HG03025 (cell line): ENCODE measurements at regions not wholly inside any gene's neighbourhood (a gene's known extent, or its start where the extent isn't known, plus 50 kb on each side); places are given as distances from the start of the nearest gene placed in this dataset.
"Not testable (repeated sequence)": the region's sequence is repeated elsewhere in the genome, so short reads cannot be mapped to it uniquely, and the experiment has no call there.

Experiments used
- ATAC-seq: cut with Tn5 transposase; IDR thresholded peaks from one replicate; pipeline ENCODE4 v1.9.1; 2021; ENCODE audit warnings: mild to moderate bottlenecking, moderate library complexity; ENCODE audit not compliant: unreplicated experiment, low FRiP score

DNA sequence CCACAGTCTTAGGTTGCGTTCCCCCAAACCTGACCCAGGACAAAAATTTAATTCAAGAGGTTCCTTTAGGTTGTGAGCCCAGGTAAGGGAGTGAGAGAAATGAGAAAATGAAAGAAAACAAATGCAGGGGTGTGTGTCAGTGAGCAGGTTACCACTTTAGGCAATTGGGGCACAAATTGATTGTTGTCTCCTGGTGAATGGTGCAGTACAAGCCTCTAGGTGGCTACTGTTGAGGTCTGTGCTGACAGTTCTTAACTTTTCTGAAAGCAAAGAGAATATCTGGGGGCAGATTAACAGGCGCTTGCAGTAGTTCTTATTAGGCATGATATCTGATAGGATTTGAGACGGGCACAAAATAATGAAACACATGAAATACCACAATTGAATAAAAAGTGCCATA lies 894.6 kb downstream of the FAM181B start:
- ATAC-seq = no peak

DNA sequence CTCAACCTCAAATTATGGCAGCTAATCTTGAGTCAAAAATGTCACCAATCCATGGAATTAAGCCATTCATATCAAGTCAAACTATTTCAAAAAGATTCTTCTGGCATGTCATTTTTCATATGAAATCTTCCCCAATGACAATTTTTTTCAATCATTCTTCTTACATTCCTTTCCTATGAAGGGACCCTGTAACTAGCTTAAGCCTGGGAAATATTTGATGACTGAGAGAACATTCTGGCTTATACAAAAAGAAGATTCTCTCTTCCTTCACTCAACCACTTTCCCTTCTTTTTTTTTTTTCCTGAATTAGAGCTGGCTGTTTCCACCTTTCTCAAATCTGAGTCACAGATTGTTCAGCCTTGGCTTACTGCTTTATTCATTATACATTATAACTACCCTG lies 903.7 kb downstream of the FAM181B start:
- ATAC-seq = no peak

DNA sequence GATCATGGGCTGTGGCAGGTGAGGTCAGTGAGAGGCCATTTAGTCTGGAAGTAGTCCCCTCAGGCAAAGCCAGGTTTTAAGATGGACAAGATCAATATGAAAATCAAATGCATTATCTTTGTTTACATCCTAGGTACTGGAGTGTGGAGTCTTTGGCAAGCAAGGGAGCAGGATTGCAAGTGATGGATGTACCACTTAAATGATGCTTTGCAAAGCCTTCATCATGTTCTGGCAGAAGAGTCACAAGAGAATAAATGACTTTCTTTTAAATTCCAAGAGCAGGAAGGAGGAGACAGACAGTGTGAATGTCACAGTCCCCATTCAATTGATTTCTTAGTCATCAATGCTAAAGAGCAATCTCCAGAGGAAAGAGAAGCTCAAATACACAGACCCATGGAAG lies 908.3 kb downstream of the FAM181B start:
- ATAC-seq = no peak

DNA sequence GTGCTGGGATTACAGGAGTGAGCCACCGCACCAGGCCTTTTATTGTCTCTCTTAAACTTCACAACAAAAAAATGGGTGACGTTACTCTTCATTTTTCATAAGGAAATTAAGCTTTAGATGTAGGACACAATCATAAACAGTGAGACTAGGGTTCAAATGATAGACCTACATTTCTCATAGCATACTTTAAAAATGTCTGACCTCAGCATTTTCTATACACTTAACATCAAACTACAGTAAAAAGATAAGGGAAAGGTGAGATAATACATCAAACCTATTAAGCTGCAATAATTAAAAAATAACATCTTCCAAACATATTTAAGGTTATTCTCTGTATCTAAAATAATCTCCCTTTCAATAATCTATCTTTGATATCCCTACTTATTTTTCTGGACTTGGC lies 914.2 kb downstream of the FAM181B start:
- ATAC-seq = no peak

DNA sequence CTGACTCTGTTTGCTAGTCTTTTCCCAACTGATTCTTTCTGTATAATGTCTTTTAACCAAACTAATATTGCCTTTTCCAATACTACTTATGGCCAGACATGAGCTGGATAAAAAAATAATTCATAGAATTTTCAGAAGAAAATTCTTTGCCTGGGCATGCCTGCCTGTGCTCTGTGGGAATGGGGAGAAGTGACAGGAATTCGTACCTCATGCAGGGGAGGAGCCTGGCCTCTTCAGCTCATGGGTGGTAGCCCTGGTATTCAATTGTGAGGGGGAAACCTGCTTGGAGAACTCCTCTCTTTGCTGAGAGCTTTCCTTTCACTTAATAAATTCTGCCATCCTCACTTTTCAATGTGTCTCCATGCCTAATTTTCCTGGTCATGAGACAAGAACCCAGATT lies 928.8 kb downstream of the FAM181B start:
- ATAC-seq = no peak

DNA sequence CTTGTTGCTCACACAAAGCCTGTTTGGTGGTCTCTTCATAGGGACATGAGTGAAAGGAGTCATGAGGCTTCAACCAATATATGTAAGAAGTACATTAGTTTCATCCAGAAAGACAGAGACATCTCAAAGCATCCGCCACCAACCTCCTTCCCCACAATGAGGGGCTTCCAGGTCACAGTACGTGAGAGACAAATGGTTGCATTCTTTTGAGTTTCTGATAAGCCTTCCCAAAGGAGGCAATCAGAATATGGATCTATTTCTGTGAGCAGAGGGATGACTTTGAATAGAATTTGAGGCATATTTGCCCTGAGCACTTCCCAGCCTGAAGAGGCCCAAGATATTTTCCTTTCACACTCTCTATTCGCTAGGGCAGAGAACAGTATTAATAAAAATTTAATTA lies 931.1 kb downstream of the FAM181B start:
- ATAC-seq = no peak

DNA sequence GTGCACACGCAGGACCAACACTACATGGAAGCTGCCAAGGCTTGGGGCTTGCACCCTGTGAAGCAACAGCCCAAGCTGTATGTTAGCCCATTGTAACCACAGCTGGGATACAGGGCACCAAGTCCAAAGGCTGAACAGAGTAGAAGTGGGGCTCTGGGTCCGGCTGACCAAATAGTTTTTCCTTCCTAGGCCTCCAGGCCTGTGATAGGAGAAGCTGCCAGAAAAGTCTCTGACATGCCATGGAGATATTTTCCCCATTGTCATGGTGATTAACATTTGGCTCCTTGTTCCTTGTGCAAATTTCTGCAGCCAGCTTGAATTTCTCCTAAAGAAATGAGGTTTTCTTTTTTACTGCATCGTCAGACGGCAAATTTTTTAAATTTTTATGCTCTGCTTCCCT lies 941.2 kb downstream of the FAM181B start:
- ATAC-seq = no peak

DNA sequence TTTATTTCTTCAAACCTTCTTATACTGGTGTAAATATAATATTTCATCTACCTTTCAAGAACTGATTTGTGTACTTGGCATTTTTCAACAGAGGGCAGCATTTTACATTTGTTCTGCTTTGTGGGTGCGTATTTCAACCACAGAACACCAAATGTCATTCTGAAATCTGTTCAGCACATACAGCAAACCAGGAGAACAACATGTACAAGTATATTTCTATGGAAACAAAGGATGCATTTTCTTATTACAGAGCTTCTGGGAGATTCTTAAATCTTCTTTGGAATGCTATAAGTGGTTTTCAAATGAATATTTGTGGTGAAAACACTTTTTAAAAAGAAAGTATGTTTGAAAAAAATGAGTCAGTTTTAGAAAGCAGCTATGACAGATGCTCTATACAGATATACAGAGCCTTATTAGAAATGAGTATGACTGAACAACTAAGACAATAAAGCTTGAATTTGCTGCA lies 946.0 kb downstream of the FAM181B start:
- no peak for ATAC-seq

DNA sequence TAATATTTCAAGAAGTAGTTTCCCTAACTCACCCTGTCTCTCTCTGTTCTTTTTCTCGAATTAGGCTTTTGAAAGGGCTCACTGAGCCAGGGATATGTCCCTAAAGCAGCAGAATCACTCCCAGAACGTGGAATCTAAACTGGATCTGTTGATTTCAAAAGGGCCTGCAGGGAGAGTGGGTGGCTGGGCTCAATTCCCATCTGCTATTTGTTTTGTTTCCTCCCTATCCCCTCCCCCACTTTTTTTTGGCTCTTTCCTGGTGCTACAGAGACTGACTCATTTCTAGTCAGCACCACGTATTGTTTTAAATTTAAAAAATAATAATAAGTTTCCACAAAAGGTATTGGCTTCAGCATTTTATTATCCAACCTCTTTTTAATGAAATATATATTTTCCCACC lies 961.5 kb downstream of the FAM181B start:
- no peak for ATAC-seq

DNA sequence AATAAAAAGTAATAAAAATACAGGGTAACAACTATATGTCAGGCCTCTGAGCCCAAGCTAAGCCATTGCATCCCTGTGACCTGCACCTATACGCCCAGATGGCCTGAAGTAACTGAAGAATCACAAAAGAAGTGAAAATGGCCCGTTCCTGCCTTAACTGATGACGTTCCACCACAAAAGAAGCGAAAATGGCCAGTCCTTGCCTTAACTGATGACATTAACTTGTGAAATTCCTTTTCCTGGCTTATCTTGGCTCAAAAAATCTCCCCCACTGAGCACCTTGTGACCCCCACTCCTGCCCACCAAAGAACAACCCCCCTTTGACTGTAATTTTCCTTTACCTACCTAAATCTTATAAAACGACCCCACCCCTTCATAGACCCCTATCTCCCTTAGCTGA lies 963.8 kb downstream of the FAM181B start:
- ATAC-seq = not testable (repeated sequence)

DNA sequence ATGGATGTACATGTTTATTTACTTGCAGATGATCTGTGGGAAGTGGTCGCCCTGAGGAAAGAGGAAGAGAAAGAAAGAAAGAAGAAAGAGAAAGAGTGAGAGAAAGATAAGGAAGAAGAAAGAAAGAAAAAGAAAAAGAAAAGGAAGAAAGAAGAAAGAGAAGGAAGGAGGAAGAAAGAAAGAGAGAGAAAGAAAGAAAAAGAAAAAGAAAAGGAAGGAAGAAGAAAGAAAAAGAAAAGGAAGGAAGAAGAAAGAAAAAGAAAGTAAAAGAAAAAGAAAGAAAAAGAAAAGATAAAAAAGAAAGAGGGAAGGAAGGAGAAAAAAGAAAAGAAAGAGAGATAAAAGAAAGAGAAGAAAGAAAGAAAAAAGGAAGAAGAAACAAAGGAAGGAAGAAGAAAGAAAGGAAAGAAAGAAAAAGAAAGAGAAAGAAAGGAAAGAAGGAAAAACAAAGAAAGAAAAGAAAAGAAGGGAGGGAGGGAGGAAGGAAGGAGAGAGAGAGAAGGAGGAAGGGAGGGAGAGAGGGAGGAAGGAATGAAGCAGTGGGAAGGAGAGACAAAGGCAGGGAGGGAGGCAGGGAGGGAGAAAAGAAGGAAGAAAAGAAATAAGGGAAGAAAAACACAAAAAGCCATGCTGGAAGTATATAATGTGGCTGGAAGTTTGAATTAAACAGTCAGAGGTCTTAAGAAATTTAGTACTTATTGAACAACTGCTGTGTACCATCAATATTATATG lies 976.6 kb downstream of the FAM181B start:
- no peak for ATAC-seq

DNA sequence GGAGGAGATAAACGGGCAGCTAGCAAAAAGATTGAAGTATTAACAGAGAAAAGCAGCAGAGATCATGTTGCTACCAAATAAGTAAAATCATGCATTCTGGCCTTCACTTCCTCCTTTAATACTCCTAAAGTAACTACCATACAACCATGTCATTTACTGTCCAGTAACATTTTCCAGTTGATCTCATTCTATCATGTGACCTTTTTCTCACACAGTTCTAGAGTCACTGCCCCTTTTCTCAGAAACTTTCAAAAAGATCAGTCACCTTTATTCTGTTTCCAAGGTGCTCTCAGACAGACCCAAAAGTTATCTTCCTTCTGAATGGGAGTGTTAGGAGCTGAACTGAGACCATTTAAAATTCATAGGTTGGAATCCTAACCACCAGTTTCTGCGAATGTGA lies 984.4 kb downstream of the FAM181B start:
- no peak for ATAC-seq

DNA sequence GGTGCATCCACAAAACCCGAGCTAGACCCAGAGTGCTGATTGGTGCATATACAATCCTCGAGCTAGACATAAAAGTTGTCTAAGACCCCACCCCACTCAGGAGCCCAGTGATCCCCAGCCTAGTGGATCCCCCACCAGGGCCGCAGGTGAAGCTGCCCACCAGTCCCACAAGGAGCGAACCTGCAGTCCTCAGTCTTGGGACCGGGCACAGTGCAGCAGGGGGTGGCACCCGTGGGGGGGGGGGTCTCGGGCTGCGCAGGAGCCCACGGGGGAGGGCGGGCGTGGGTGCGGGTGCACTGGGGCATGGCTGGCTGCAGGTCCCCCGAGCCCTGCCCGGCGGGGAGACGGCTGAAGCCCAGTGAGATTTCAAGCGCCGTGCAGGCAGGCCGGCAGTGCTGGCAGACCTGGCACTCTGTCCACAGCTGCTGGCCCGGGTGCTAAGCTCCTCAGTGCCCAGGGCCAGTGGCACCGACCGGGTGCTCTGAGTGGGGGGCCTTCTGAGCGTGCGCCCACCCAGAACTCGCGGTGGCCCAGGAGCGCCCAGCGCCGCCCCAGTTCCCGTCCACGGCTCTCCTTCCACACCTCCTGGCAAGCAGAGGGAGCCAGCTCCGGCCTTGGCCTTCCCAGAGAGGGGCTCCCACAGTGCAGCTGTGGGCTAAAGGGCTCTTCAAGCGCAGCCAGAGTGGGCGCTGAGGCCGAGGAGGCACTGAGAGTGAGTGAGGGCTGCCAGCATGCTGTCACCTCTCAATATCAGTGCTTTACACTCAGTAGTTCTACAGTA lies 989.1 kb downstream of the FAM181B start:
- no peak for ATAC-seq

DNA sequence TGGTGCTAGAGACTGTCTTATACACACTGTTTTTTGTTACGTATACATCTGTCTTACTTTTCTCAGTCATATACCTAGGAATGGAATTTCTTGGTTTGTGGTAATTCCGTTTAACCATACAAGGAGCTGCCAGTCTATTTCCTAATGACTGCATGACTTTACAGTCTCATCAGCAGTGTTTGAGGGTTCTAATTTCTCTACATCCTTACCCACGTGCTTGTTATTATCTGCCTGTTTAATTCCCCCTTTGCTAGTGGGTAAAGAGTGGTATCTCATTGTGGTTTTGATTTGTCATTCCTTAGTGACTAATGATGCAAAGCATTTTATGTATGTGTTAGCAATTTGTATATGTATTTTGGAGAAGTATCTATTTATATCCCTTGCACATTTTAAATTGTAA lies 1008.0 kb downstream of the FAM181B start:
- no peak for ATAC-seq

DNA sequence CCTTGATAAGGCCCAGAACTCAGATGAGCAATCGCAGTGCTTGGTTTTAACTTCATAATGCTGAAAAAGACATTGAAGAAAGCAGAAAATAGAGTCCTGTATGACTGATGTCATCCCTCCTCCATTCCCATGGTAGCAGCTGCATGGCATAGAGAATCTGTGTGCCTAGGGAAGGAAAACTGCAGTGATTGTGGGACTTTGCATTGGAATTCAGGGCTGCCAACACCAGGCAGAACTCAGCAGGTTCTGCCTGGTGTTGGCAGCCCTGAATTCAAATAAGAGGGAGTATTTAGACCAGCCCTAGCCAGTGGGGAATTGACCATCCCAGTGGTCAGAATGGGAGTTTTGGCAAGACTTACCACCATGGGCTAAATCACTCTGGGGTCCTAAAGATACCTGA lies 1016.0 kb downstream of the FAM181B start:
- ATAC-seq = no peak

DNA sequence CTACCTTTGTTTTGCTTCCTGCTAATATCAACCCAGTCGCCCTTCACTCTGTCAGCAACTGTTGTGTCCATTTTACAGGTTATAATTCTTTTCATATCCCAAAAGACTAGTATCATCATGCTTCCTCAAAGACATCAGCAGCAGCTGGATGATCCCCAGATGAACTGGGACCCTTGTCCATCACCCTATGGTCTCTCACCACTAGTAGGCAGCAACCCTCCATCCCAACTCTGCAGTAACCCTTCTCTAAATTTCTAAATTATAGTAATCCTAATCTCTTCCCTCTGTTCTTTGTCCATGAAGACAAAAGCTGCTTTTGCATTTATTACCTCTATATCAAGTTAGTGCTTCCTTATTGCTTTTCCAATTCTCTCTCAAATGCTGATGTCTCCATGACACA lies 1025.8 kb downstream of the FAM181B start:
- ATAC-seq = no peak

DNA sequence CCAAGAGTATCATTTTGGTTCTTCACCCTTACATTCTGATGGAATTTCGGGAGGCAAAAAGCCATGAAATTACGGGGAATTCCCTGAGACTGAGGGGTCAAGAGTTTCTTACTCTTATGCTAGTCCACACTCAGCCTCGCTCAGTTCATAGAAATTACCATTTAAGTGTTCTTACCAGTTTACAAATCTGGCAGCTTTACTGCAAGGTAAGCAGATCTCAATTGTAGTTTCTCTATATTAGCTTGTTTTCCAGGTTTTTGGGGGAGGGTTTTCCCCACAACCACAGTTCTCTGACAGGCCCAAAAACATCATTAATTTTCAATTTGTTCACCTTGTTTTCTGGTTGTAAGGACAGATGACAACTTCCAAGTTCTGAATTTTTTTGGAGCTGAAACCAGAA lies 1028.4 kb downstream of the FAM181B start:
- no peak for ATAC-seq

DNA sequence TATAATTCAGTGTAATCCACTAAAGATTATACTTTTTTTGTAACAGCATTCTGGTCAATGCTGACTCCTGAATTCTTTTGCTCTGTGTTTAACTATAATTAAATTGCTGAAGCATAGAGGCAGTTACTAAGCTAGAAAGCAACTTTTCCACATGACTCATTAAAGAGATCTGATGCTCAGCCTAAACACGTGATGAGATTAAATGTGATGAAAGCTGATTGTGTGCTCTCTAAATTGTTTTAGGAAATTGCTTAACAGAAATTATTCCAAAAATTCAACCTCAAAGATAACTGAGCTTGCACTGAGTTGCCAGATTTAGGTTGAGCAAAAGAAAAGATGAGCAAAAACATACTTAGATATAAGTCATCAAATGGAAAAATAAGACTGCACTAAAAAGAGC lies 1033.6 kb downstream of the FAM181B start:
- ATAC-seq = no peak

DNA sequence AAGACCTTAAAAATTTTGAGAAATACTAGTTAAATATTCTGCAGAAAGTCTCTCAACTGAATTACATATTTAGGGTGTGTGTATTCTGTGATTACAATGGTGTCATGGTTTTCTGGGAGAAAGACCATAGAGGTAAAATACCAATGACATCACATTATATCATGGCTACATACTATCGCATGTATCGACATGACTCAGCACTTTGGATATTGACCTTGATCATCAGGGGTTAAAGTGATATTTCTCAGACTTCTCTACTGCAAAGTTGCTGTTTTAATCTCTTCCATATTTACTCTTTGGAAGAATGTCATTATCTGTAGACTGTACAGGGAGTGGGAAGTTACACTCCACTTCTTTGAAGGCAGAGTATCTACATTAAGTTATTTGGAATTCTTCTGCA lies 1046.6 kb downstream of the FAM181B start:
- ATAC-seq = no peak

DNA sequence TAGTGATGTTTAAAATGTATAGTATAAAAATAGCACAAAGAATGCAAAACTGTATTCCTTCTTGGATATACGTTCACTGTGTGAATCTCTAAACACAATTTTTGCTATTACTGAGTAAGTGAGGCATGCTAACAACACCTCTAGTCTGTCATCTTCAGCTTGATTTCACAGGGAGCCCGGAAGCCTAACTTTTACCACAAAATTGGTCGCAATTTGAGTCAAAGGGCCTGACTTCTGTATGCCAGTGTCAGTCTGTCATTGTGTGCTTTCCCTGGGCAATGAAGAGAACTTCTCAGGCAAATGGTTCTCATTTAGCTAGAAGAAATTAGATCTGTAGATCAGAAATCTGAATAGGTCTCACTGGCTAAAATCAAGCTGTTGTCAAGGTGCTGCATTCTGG lies 1059.5 kb downstream of the FAM181B start:
- ATAC-seq = no peak

DNA sequence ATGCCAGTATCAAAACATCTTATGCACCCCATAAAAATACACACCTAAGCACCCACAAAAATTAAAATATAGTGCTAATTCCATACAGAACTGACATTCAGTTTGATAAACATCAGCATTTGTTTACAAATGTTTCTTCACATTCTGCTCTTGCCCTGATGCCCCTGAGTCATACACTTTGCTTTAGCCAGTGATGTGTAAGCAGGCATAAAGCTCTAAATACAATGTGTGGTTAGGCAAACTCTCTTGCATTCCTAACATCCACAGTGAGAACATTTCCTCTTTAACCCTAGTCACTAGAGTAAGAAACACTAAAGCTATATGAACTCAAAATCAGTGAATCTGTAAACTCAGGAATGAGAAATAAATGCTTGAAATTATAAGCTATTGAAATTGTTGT lies 1060.7 kb downstream of the FAM181B start:
- ATAC-seq = no peak

DNA sequence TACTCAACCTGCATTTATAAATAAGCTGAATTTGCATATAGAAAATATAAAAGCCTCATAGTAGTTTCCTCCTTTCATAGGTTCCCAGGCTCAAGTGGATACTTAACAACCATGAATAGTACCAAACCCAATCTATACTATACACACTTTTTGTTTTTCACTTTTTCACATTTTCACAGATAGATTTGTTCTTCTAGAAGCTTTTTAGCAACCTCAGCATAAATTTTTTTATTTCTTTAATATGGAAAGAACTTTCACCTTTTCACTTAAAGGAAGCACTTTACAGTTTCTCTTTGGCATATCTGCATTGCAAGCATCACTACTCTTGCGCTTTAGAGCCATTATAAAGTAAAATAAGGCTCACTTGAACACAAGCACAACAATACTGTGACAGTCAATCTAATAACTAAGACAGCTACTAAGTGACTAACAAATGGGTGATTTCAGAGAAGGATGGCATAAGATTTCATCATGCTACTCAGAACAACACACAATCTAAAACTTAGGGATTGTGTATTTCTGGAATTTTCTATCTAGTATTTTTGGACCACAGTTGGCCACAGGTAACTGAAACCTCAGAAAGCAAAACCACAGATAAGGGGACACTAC lies 1063.6 kb downstream of the FAM181B start:
- ATAC-seq = no peak
